GM23338 (cell line): ENCODE measurements at regions not wholly inside any gene's neighbourhood (a gene's known extent, or its start where the extent isn't known, plus 50 kb on each side); places are given as distances from the start of the nearest gene placed in this dataset.

Experiments used
- ATAC-seq: fragments of 200-7000 bp; cut with Tn5 transposase; 3 replicates; pipeline ENCODE4 v1.9.1; 2020
- DNase-seq: peaks from one replicate; pipeline ENCODE4 v3.0.0-alpha.2; 2015; ENCODE audit warnings: low spot score
- H2AFZ ChIP-seq: fragments of 200-600 bp; sonication (generic); 2 replicates; pipeline ENCODE4 v1.8.0; 2016; ENCODE audit warnings: antibody characterized with exemption, mild to moderate bottlenecking, moderate library complexity
- H3F3A ChIP-seq: fragments of 200-600 bp; sonication (generic); replicated peaks from 2 replicates; pipeline ENCODE4 v1.8.0; 2017; ENCODE audit warnings: antibody characterized with exemption, mixed run types, low read depth
- H3K27ac ChIP-seq: fragments of 200-600 bp; sonication (generic); 2 replicates; pipeline ENCODE4 v1.6.1; 2016; ENCODE audit warnings: low read depth
- H3K27me3 ChIP-seq: fragments of 200-600 bp; sonication (generic); 2 replicates; pipeline ENCODE4 v1.8.0; 2016; ENCODE audit warnings: mild to moderate bottlenecking, mixed run types, moderate library complexity; ENCODE audit not compliant: insufficient read depth
- H3K36me3 ChIP-seq: fragments of 200-600 bp; sonication (generic); 2 replicates; pipeline ENCODE4 v1.8.0; 2016; ENCODE audit warnings: mild to moderate bottlenecking; ENCODE audit not compliant: insufficient read depth
- H3K4me1 ChIP-seq: fragments of 200-600 bp; sonication (generic); 2 replicates; pipeline ENCODE4 v1.8.0; 2016; ENCODE audit warnings: mild to moderate bottlenecking, moderate library complexity; ENCODE audit not compliant: insufficient read depth
- H3K4me2 ChIP-seq: fragments of 200-600 bp; sonication (generic); 2 replicates; pipeline ENCODE4 v1.7.1; 2017; ENCODE audit warnings: mixed run types
- H3K4me3 ChIP-seq: fragments of 200-600 bp; sonication (generic); 2 replicates; pipeline ENCODE4 v1.6.1; 2016; ENCODE audit warnings: mixed run types
- H3K79me2 ChIP-seq: fragments of 200-600 bp; sonication (generic); replicated peaks from 2 replicates; pipeline ENCODE4 v1.8.0; 2017; ENCODE audit warnings: mild to moderate bottlenecking; ENCODE audit not compliant: insufficient read depth
- H3K9me2 ChIP-seq: fragments of 200-600 bp; sonication (generic); 2 replicates; pipeline ENCODE4 v1.8.0; 2017; ENCODE audit not compliant: insufficient read depth
- H4K20me1 ChIP-seq: fragments of 200-600 bp; sonication (generic); replicated peaks from 2 replicates; pipeline ENCODE4 v1.8.0; 2017; ENCODE audit warnings: mild to moderate bottlenecking; ENCODE audit not compliant: insufficient read depth
- H3K27ac Mint-ChIP-seq: 2 replicates; pipeline ENCODE4 v1.8.0; 2020; ENCODE audit warnings: inconsistent platforms, mild to moderate bottlenecking, moderate library complexity, mixed read lengths
- H3K27me3 Mint-ChIP-seq: 3 replicates; pipeline ENCODE4 v1.8.0; 2022; ENCODE audit warnings: low read depth, mild to moderate bottlenecking, moderate library complexity, mixed read lengths, inconsistent platforms; ENCODE audit not compliant: insufficient read depth, poor library complexity
- H3K36me3 Mint-ChIP-seq: 3 replicates; pipeline ENCODE4 v1.8.0; 2021; ENCODE audit warnings: low read depth, mild to moderate bottlenecking, inconsistent platforms, moderate library complexity, mixed read lengths
- H3K4me1 Mint-ChIP-seq: 3 replicates; pipeline ENCODE4 v1.8.0; 2020; ENCODE audit warnings: mild to moderate bottlenecking, inconsistent platforms, mixed read lengths
- H3K4me3 Mint-ChIP-seq: 3 replicates; pipeline ENCODE4 v1.8.0; 2021; ENCODE audit warnings: moderate library complexity, mild to moderate bottlenecking, inconsistent platforms, mixed read lengths
- H3K9me3 Mint-ChIP-seq: 3 replicates; pipeline ENCODE4 v1.8.0; 2020; ENCODE audit warnings: moderate library complexity, mild to moderate bottlenecking, inconsistent platforms, mixed read lengths
- CREB1 ChIP-seq: fragments of 250-450 bp; sonication (Bioruptor Pico); IDR thresholded peaks from 2 replicates; pipeline ENCODE4 v1.5.0; 2020; ENCODE audit warnings: low read depth, mild to moderate bottlenecking, moderate library complexity
- EZH2 ChIP-seq: fragments of 200-600 bp; sonication (generic); IDR thresholded peaks from one replicate; pipeline ENCODE4 v1.8.0; 2017; ENCODE audit warnings: antibody characterized with exemption, mild to moderate bottlenecking, low read depth; ENCODE audit not compliant: unreplicated experiment
- EZH2phosphoT487 ChIP-seq: fragments of 200-600 bp; sonication (generic); IDR thresholded peaks from one replicate; pipeline ENCODE4 v1.8.1; 2018; ENCODE audit warnings: antibody characterized with exemption; ENCODE audit not compliant: unreplicated experiment
- JUNB ChIP-seq: IDR thresholded peaks from one replicate; pipeline ENCODE4 v1.6.1; 2016; ENCODE audit warnings: antibody characterized with exemption; ENCODE audit not compliant: unreplicated experiment
- NANOG ChIP-seq: IDR thresholded peaks from 2 replicates; pipeline ENCODE4 v1.6.1; 2016; ENCODE audit warnings: antibody characterized with exemption, borderline replicate concordance
- POLR2AphosphoS5 ChIP-seq: IDR thresholded peaks from 2 replicates; pipeline ENCODE4 v1.6.1; 2016; ENCODE audit warnings: antibody characterized with exemption, low read depth
- STAT1 ChIP-seq: IDR thresholded peaks from one replicate; pipeline ENCODE4 v1.6.1; 2016; ENCODE audit warnings: antibody characterized with exemption; ENCODE audit not compliant: unreplicated experiment
- ZNF114 ChIP-seq: fragments of 250-450 bp; sonication (Bioruptor Pico); IDR thresholded peaks from 2 replicates; pipeline ENCODE4 v1.5.0; 2020; ENCODE audit warnings: mild to moderate bottlenecking, moderate library complexity
- ZNF331 ChIP-seq: fragments of 250-450 bp; sonication (Bioruptor Pico); IDR thresholded peaks from 2 replicates; pipeline ENCODE4 v1.5.0; 2020; ENCODE audit warnings: low read depth, mild to moderate bottlenecking, moderate library complexity
- TF ChIP-seq, protein P1 (sequence below), 2 experiments: fragments of 200-600 bp in 1 of 2; sonication (generic) in 1 of 2; conservative IDR thresholded peaks; 2 replicates each; pipeline versions ENCODE4 v1.5.1 to v1.6.1; 2016 to 2017; ENCODE audit warnings: antibody characterized with exemption in 2 of 2, low read depth in 2 of 2, mild to moderate bottlenecking in 2 of 2, moderate library complexity in 1 of 2
- TF ChIP-seq, protein P2 (sequence below): IDR thresholded peaks from one replicate; pipeline ENCODE4 v1.6.1; 2018; ENCODE audit warnings: antibody characterized with exemption; ENCODE audit not compliant: unreplicated experiment
- TF ChIP-seq, protein P3 (sequence below): IDR thresholded peaks from 2 replicates; pipeline ENCODE4 v1.6.1; 2016; ENCODE audit warnings: antibody characterized with exemption
- TF ChIP-seq, protein P4 (sequence below): fragments of 250-450 bp; sonication (Bioruptor Pico); IDR thresholded peaks from 2 replicates; pipeline ENCODE4 v1.5.0; 2020; ENCODE audit warnings: mild to moderate bottlenecking, moderate library complexity

DNA sequence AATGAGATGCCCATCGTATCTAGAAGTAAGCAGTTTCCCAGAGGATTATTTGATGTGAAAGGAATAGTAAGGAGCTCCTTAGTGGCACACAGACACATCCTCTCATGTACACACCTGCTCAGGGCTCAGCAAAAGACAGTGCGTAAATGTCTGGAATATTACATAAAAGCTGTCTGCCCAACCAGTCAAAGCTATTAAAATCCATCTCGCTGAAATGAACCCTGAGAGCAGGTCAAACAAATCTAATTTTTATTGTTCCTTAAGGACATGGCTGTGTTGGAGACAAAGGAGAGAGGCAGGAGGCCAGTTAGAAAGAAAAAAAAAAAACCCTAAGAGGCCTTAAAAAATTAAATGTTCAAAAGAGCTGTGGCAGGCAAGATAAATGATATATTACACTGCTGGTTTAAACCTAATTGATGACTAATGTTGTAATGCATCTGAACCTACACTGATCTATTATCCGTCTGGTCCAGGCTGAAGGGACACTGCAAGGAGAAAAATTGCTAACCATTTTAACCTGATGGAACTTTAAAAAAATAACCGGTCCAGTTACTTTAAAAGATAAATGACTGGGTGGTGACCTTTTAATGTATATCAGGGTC is 58.5 kb upstream of the FGGY start:
- Histone ChIP-seq H3K36me3 (no peaks in the 10 kb centered on the region), H3K27me3 (no peaks in the 10 kb centered on the region), H3K9me2 (no peaks in the 10 kb centered on the region; the same call in 1 of the 2 replicates), H4K20me1 (no peaks in the 10 kb centered on the region), H3K27ac (no peak overlapping the region), H3F3A (no peaks in the 10 kb centered on the region), H3K4me1 (peaks cover 7% of the 10 kb centered on the region), H3K4me2 (no peak overlapping the region), H2AFZ (no peak overlapping the region), H3K4me3 (no peak overlapping the region), H3K79me2 (no peaks in the 10 kb centered on the region)
- H3K9me3 Mint-ChIP-seq: no peaks in the 10 kb centered on the region
- no peaks in the 10 kb centered on the region; the same call in 2 of the 3 replicates for H3K36me3 Mint-ChIP-seq
- no peaks in the 10 kb centered on the region for H3K27me3 Mint-ChIP-seq
- H3K27ac Mint-ChIP-seq: peak overlapping the region; percentile 53; the same call in 1 of the 2 replicates
- ATAC-seq: no peak
- H3K4me1 Mint-ChIP-seq: peaks cover 32% of the 10 kb centered on the region
- TF ChIP-seq, protein P1, sequence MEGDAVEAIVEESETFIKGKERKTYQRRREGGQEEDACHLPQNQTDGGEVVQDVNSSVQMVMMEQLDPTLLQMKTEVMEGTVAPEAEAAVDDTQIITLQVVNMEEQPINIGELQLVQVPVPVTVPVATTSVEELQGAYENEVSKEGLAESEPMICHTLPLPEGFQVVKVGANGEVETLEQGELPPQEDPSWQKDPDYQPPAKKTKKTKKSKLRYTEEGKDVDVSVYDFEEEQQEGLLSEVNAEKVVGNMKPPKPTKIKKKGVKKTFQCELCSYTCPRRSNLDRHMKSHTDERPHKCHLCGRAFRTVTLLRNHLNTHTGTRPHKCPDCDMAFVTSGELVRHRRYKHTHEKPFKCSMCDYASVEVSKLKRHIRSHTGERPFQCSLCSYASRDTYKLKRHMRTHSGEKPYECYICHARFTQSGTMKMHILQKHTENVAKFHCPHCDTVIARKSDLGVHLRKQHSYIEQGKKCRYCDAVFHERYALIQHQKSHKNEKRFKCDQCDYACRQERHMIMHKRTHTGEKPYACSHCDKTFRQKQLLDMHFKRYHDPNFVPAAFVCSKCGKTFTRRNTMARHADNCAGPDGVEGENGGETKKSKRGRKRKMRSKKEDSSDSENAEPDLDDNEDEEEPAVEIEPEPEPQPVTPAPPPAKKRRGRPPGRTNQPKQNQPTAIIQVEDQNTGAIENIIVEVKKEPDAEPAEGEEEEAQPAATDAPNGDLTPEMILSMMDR (conservative IDR thresholded peaks at IDR 0.05; ENCODE audit: low read depth in 2 of 2): no peak
- TF ChIP-seq ZNF331 (CRISPR knock-in tag) (no peak), CREB1 (CRISPR knock-in tag) (no peak), EZH2 (no peak), EZH2phosphoT487 (no peak), NANOG (no peak), POLR2AphosphoS5 (no peak), JUNB (no peak), STAT1 (no peak), ZNF114 (CRISPR knock-in tag) (no peak)
- TF ChIP-seq, protein P2, sequence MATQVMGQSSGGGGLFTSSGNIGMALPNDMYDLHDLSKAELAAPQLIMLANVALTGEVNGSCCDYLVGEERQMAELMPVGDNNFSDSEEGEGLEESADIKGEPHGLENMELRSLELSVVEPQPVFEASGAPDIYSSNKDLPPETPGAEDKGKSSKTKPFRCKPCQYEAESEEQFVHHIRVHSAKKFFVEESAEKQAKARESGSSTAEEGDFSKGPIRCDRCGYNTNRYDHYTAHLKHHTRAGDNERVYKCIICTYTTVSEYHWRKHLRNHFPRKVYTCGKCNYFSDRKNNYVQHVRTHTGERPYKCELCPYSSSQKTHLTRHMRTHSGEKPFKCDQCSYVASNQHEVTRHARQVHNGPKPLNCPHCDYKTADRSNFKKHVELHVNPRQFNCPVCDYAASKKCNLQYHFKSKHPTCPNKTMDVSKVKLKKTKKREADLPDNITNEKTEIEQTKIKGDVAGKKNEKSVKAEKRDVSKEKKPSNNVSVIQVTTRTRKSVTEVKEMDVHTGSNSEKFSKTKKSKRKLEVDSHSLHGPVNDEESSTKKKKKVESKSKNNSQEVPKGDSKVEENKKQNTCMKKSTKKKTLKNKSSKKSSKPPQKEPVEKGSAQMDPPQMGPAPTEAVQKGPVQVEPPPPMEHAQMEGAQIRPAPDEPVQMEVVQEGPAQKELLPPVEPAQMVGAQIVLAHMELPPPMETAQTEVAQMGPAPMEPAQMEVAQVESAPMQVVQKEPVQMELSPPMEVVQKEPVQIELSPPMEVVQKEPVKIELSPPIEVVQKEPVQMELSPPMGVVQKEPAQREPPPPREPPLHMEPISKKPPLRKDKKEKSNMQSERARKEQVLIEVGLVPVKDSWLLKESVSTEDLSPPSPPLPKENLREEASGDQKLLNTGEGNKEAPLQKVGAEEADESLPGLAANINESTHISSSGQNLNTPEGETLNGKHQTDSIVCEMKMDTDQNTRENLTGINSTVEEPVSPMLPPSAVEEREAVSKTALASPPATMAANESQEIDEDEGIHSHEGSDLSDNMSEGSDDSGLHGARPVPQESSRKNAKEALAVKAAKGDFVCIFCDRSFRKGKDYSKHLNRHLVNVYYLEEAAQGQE: no peak
- TF ChIP-seq, protein P3, sequence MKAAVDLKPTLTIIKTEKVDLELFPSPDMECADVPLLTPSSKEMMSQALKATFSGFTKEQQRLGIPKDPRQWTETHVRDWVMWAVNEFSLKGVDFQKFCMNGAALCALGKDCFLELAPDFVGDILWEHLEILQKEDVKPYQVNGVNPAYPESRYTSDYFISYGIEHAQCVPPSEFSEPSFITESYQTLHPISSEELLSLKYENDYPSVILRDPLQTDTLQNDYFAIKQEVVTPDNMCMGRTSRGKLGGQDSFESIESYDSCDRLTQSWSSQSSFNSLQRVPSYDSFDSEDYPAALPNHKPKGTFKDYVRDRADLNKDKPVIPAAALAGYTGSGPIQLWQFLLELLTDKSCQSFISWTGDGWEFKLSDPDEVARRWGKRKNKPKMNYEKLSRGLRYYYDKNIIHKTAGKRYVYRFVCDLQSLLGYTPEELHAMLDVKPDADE: no peak
- TF ChIP-seq, protein P4, sequence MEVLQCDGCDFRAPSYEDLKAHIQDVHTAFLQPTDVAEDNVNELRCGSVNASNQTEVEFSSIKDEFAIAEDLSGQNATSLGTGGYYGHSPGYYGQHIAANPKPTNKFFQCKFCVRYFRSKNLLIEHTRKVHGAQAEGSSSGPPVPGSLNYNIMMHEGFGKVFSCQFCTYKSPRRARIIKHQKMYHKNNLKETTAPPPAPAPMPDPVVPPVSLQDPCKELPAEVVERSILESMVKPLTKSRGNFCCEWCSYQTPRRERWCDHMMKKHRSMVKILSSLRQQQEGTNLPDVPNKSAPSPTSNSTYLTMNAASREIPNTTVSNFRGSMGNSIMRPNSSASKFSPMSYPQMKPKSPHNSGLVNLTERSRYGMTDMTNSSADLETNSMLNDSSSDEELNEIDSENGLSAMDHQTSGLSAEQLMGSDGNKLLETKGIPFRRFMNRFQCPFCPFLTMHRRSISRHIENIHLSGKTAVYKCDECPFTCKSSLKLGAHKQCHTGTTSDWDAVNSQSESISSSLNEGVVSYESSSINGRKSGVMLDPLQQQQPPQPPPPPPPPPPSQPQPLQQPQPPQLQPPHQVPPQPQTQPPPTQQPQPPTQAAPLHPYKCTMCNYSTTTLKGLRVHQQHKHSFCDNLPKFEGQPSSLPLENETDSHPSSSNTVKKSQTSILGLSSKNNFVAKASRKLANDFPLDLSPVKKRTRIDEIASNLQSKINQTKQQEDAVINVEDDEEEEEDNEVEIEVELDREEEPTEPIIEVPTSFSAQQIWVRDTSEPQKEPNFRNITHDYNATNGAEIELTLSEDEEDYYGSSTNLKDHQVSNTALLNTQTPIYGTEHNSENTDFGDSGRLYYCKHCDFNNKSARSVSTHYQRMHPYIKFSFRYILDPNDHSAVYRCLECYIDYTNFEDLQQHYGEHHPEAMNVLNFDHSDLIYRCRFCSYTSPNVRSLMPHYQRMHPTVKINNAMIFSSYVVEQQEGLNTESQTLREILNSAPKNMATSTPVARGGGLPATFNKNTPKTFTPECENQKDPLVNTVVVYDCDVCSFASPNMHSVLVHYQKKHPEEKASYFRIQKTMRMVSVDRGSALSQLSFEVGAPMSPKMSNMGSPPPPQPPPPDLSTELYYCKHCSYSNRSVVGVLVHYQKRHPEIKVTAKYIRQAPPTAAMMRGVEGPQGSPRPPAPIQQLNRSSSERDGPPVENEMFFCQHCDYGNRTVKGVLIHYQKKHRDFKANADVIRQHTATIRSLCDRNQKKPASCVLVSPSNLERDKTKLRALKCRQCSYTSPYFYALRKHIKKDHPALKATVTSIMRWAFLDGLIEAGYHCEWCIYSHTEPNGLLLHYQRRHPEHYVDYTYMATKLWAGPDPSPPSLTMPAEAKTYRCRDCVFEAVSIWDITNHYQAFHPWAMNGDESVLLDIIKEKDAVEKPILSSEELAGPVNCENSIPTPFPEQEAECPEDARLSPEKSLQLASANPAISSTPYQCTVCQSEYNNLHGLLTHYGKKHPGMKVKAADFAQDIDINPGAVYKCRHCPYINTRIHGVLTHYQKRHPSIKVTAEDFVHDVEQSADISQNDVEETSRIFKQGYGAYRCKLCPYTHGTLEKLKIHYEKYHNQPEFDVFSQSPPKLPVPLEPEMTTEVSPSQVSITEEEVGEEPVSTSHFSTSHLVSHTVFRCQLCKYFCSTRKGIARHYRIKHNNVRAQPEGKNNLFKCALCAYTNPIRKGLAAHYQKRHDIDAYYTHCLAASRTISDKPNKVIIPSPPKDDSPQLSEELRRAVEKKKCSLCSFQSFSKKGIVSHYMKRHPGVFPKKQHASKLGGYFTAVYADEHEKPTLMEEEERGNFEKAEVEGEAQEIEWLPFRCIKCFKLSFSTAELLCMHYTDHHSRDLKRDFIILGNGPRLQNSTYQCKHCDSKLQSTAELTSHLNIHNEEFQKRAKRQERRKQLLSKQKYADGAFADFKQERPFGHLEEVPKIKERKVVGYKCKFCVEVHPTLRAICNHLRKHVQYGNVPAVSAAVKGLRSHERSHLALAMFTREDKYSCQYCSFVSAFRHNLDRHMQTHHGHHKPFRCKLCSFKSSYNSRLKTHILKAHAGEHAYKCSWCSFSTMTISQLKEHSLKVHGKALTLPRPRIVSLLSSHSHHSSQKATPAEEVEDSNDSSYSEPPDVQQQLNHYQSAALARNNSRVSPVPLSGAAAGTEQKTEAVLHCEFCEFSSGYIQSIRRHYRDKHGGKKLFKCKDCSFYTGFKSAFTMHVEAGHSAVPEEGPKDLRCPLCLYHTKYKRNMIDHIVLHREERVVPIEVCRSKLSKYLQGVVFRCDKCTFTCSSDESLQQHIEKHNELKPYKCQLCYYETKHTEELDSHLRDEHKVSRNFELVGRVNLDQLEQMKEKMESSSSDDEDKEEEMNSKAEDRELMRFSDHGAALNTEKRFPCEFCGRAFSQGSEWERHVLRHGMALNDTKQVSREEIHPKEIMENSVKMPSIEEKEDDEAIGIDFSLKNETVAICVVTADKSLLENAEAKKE (CRISPR knock-in tag): no peak
- no peak for DNase-seq
- H3K4me3 Mint-ChIP-seq: no peak overlapping the region
